ENCODE measurements at regions not wholly inside any gene's neighbourhood (a gene's known extent, or its start where the extent isn't known, plus 50 kb on each side); places are given as distances from the start of the nearest gene placed in this dataset.

DNA sequence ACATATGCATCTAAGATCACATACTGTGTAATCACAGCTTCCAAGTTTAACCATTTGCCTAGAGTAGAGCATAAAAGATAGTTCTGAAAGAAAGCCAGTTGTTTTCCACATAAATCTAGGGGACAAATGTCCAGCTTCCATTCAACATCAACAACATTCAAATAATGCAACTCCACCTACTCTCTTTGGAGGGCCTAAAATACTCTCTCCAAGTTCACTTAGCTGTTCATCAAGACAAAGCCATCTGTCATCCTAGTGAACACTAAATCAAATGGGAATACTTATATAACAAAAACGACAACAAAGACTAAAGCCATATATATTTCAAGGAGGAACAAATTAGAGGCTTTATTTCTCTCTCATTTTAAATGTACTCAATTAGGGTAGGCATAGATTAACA lies 221.5 kb upstream of the CDH2 start:
- H2BK5ac ChIP-seq (ENCODE audit: low read depth, low read length): no peak overlapping the region
- POLR2A ChIA-PET (ENCODE audit: partially characterized antibody): no interaction called here
- no peaks in the 10 kb centered on the region for H3K36me3 ChIP-seq (ENCODE audit: control insufficient read depth in 2 of 4, insufficient read depth in 4 of 4, low read length in 3 of 4)
- no peaks in the 10 kb centered on the region for H3K23me2 ChIP-seq (ENCODE audit: low read depth, low read length)
- H4K5ac ChIP-seq (ENCODE audit: insufficient read length, low read depth, low read length): no peak overlapping the region
- no peak overlapping the region for H2AK5ac ChIP-seq (ENCODE audit: low read depth, low read length)
- no peak overlapping the region for H4K8ac ChIP-seq (ENCODE audit: extremely low read depth, insufficient read depth, low read length)
- H3K79me1 ChIP-seq (ENCODE audit: low read depth, low read length): no peaks in the 10 kb centered on the region
- no peak overlapping the region for H3K27ac ChIP-seq (ENCODE audit: low read depth, low read length)
- no peak overlapping the region for H3K56ac ChIP-seq (replicated peaks; ENCODE audit: insufficient read length, low read depth, low read length)
- no peak overlapping the region for H3K4me3 ChIP-seq (ENCODE audit: extremely low read depth in 1 of 4, insufficient read depth in 2 of 4, low read depth in 3 of 4, low read length in 4 of 4)
- no peak overlapping the region for H3K4ac ChIP-seq (replicated peaks; ENCODE audit: insufficient read length, low read depth, low read length)
- no peak overlapping the region for H2BK12ac ChIP-seq (ENCODE audit: low read depth, low read length)
- no peaks in the 10 kb centered on the region for H3K9me3 ChIP-seq (ENCODE audit: insufficient read depth in 2 of 2, low read depth in 1 of 2, low read length in 1 of 2)
- H4K20me1 ChIP-seq (replicated peaks in 1 of 2; ENCODE audit: control insufficient read depth in 1 of 2, insufficient read depth in 2 of 2, low read length in 2 of 2): no peaks in the 10 kb centered on the region
- no peak overlapping the region for H2AFZ ChIP-seq (ENCODE audit: low read length)
- no peak overlapping the region for H3K4me2 ChIP-seq (ENCODE audit: insufficient read depth in 1 of 2, low read depth in 2 of 2, low read length in 2 of 2)
- H3K4me1 ChIP-seq (replicated peaks in 1 of 4; ENCODE audit: control insufficient read depth in 3 of 4, insufficient read depth in 4 of 4, low read length in 3 of 4): no peaks in the 10 kb centered on the region
- FAIRE-seq: no peak
- H3K79me2 ChIP-seq (ENCODE audit: control insufficient read depth in 1 of 2, insufficient read depth in 2 of 2, low read length in 2 of 2): no peaks in the 10 kb centered on the region
- WGBS, 2 experiments (ENCODE audit: extremely low coverage in 1 of 2, insufficient coverage in 1 of 2, insufficient read length in 1 of 2, insufficient replicate concordance in 2 of 2, low coverage in 1 of 2, low lambda C conversion rate in 2 of 2, missing lambda C conversion rate in 1 of 2): 87% methylated on average over 1 of the region's 1 CpG; no CpG with 5 or more reads in 1 of the 2 experiments
- no peak overlapping the region for H2BK15ac ChIP-seq (ENCODE audit: low read length)
- no peak overlapping the region for H2BK120ac ChIP-seq (replicated peaks; ENCODE audit: low read depth, low read length)
- H3K9ac ChIP-seq (replicated peaks in 1 of 4; ENCODE audit: extremely low read depth in 1 of 4, low read depth in 3 of 4, low read length in 3 of 4): no peak overlapping the region
- no peak overlapping the region for H3K14ac ChIP-seq (ENCODE audit: insufficient read length)
- DNase-seq (ENCODE audit: low read depth in 1 of 2, low spot score in 2 of 2): no peak
- CTCF ChIA-PET (ENCODE audit: partially characterized antibody): interaction anchor here (0.6 kb wide), 1 partner anchor 111 kb away, joined by 3 read pairs; no protein-coding TSS in a partner anchor
- peaks cover 0 to 1% (median 0%) of the 10 kb centered on the region in 4 experiments; a peak in 1 of 7 replicates for H3K27me3 ChIP-seq (replicated peaks in 1 of 4; ENCODE audit: control insufficient read depth in 3 of 4, extremely low read depth in 1 of 4, insufficient read depth in 3 of 4, low read length in 3 of 4)
- no peak overlapping the region for H4K91ac ChIP-seq (replicated peaks; ENCODE audit: insufficient read length, low read length)
- H3K23ac ChIP-seq (ENCODE audit: insufficient read length): no peak overlapping the region
- H2BK20ac ChIP-seq (ENCODE audit: low read length): no peak overlapping the region
- no peak overlapping the region for H3K18ac ChIP-seq (ENCODE audit: extremely low read depth, low read length)
- TF ChIP-seq, protein P1, sequence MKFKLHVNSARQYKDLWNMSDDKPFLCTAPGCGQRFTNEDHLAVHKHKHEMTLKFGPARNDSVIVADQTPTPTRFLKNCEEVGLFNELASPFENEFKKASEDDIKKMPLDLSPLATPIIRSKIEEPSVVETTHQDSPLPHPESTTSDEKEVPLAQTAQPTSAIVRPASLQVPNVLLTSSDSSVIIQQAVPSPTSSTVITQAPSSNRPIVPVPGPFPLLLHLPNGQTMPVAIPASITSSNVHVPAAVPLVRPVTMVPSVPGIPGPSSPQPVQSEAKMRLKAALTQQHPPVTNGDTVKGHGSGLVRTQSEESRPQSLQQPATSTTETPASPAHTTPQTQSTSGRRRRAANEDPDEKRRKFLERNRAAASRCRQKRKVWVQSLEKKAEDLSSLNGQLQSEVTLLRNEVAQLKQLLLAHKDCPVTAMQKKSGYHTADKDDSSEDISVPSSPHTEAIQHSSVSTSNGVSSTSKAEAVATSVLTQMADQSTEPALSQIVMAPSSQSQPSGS (IDR thresholded peaks at IDR 0.05; ENCODE audit: low read length): no peak
- TF ChIP-seq KDM4A (IDR thresholded peaks at IDR 0.05; ENCODE audit: low read depth, low read length, severe bottlenecking) (no peak), CHD1 (IDR thresholded peaks at IDR 0.05; ENCODE audit: low read depth, low read length) (no peak), SIX5 (IDR thresholded peaks at IDR 0.05; ENCODE audit: low read depth, low read length) (no peak)
